ENCODE measurements at regions not wholly inside any gene's neighbourhood (a gene's known extent, or its start where the extent isn't known, plus 50 kb on each side); places are given as distances from the start of the nearest gene placed in this dataset.

- no peak overlapping the region for H3K18ac ChIP-seq (ENCODE audit: insufficient read length, low read depth, low read length)
- no CpG with 5 or more reads among the region's 1 CpG for WGBS (ENCODE audit: extremely low coverage, insufficient read length, low lambda C conversion rate)
- H2BK15ac ChIP-seq (ENCODE audit: low read depth, low read length) = no peak overlapping the region
- H3K56ac ChIP-seq (ENCODE audit: insufficient read length, low read depth, low read length) = no peak overlapping the region
- H2AK5ac ChIP-seq (ENCODE audit: insufficient read length, low read length) = no peak overlapping the region
- Mint-ChIP-seq H3K4me1 (peaks cover 6 to 7% of the 10 kb centered on the region in 2 experiments), H3K4me3 (no peak overlapping the region), H3K27ac (no peak overlapping the region), H3K9me3 (peaks cover 2% of the 10 kb centered on the region in 2 experiments; a peak in 4 of 5 replicates), H3K36me3 (ENCODE audit: insufficient read depth in 1 of 3, low read depth in 3 of 3) (peaks cover 0 to 6% (median 5%) of the 10 kb centered on the region in 3 experiments; a peak in 3 of 7 replicates), H3K27me3 (ENCODE audit: low read depth) (no peaks in the 10 kb centered on the region; the same call in 1 of the 2 replicates)
- no peak overlapping the region for H2BK20ac ChIP-seq (ENCODE audit: low read depth, low read length, poor library complexity, severe bottlenecking)
- H3K27ac ChIP-seq (ENCODE audit: insufficient read length, low read depth, low read length) = no peak overlapping the region
- no peak overlapping the region for H4K8ac ChIP-seq (replicated peaks; ENCODE audit: insufficient read length, low read depth, low read length)
- H2BK120ac ChIP-seq (ENCODE audit: low read depth, low read length, poor library complexity, severe bottlenecking) = no peak overlapping the region
- H4K20me1 ChIP-seq (ENCODE audit: control insufficient read depth, insufficient read depth, insufficient read length) = no peaks in the 10 kb centered on the region
- no peaks in the 10 kb centered on the region for H3K9me3 ChIP-seq (ENCODE audit: control insufficient read depth, low read depth, low read length)
- H4K5ac ChIP-seq (ENCODE audit: insufficient read length, low read depth, low read length) = no peak overlapping the region
- TF ChIP-seq, protein P1, sequence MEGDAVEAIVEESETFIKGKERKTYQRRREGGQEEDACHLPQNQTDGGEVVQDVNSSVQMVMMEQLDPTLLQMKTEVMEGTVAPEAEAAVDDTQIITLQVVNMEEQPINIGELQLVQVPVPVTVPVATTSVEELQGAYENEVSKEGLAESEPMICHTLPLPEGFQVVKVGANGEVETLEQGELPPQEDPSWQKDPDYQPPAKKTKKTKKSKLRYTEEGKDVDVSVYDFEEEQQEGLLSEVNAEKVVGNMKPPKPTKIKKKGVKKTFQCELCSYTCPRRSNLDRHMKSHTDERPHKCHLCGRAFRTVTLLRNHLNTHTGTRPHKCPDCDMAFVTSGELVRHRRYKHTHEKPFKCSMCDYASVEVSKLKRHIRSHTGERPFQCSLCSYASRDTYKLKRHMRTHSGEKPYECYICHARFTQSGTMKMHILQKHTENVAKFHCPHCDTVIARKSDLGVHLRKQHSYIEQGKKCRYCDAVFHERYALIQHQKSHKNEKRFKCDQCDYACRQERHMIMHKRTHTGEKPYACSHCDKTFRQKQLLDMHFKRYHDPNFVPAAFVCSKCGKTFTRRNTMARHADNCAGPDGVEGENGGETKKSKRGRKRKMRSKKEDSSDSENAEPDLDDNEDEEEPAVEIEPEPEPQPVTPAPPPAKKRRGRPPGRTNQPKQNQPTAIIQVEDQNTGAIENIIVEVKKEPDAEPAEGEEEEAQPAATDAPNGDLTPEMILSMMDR (conservative IDR thresholded peaks at IDR 0.05) = no peak
- H3K4ac ChIP-seq (ENCODE audit: low read depth, low read length) = no peak overlapping the region
- no peaks in the 10 kb centered on the region for H3K79me2 ChIP-seq (ENCODE audit: insufficient read depth, low read length)
- no peak overlapping the region for H2BK12ac ChIP-seq (ENCODE audit: insufficient read length, low read depth, low read length)
- H3T11ph ChIP-seq (ENCODE audit: low read length) = no peak overlapping the region
- no peaks in the 10 kb centered on the region for H3K4me1 ChIP-seq (ENCODE audit: insufficient read depth, low read length)
- H3K23me2 ChIP-seq (ENCODE audit: insufficient read length, low read depth, low read length, poor library complexity, severe bottlenecking) = no peaks in the 10 kb centered on the region
- no peak overlapping the region for H3K14ac ChIP-seq (ENCODE audit: insufficient read depth, low read length)
- no peak overlapping the region for H2AFZ ChIP-seq (ENCODE audit: low read length)
- H3K4me2 ChIP-seq (ENCODE audit: insufficient read depth, insufficient read length, low read length) = no peak overlapping the region
- H2BK5ac ChIP-seq (ENCODE audit: insufficient read length, low read length) = no peak overlapping the region
- no peak for DNase-seq
- H4K91ac ChIP-seq (ENCODE audit: insufficient read length, low read depth, low read length) = no peak overlapping the region
- no peak overlapping the region for H3K9ac ChIP-seq (ENCODE audit: extremely low read depth, insufficient read length, low read length)
- no peak overlapping the region for H3K23ac ChIP-seq (ENCODE audit: insufficient read length, low read depth, low read length)
- H3K79me1 ChIP-seq (ENCODE audit: insufficient read depth, low read depth, low read length, poor library complexity, severe bottlenecking) = no peaks in the 10 kb centered on the region
- no peaks in the 10 kb centered on the region for H3K27me3 ChIP-seq (ENCODE audit: insufficient read depth, low read length)
These were observed 249.0 kb upstream of the SPOPL start for GRCh38 chr2:138252587-138252986.

All from H9 (cell line).